NT2/D1 (cell line): ENCODE measurements at regions not wholly inside any gene's neighbourhood (a gene's known extent, or its start where the extent isn't known, plus 50 kb on each side); places are given as distances from the start of the nearest gene placed in this dataset.

Experiments used
- YY1 ChIP-seq: IDR thresholded peaks from 2 replicates; pipeline ENCODE4 v1.6.1; 2011; ENCODE audit not compliant: insufficient read length, insufficient read depth
- ZNF274 ChIP-seq: IDR thresholded peaks from 2 replicates; pipeline ENCODE4 v1.6.1; 2011; ENCODE audit warnings: mild to moderate bottlenecking, low read depth, low read length

DNA sequence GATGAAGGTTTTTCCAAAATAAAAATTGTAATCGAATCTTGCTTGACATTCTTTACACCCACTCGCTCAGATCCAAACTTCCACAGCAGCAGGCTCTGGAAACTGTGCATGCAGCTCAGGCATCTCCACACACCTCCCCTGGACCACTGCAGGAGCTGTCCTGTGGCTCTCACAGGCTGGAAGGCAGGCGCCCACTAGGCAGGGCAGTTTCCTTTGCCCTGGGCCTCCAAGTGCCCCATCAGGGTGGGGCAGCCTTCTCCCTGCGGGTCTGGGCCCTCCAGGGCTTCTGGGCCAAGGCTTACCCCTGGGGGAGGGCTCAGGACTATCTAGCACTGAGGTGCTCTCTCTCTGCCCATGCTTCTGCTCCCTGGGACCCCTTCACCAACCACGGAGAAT lies 114.5 kb upstream of the RPL38 start:
- TF ChIP-seq YY1 (no peak), ZNF274 (no peak)
